Lower leg skin (tissue), 4 donors: ENCODE measurements at regions not wholly inside any gene's neighbourhood (a gene's known extent, or its start where the extent isn't known, plus 50 kb on each side); places are given as distances from the start of the nearest gene placed in this dataset.
"Not testable (repeated sequence)": the region's sequence is repeated elsewhere in the genome, so short reads cannot be mapped to it uniquely, and the experiment has no call there.

Source experiments
- DNase-seq, 2 donors: peaks; one replicate each; pipeline ENCODE4 v3.0.0-alpha.2; 2019; ENCODE audit warnings: low spot score in 2 of 2
- H3K4me3 ChIP-seq: fragments of 200-600 bp; sonication (generic); 2 replicates; pipeline ENCODE4 v1.5.1; 2017; ENCODE audit warnings: mild to moderate bottlenecking, low read depth; ENCODE audit not compliant: poor library complexity, severe bottlenecking
- CTCF ChIP-seq, 3 donors: fragments of 450-650 bp; IDR thresholded peaks; one replicate each; pipeline ENCODE4 v1.5.1; 2016; ENCODE audit warnings: antibody characterized with exemption in 3 of 3, mild to moderate bottlenecking in 3 of 3, moderate library complexity in 2 of 3
- POLR2A ChIP-seq, 2 donors: fragments of 450-650 bp; IDR thresholded peaks; one replicate each; pipeline ENCODE4 v1.6.1; 2016 to 2017; ENCODE audit warnings: antibody characterized with exemption in 2 of 2, mild to moderate bottlenecking in 1 of 2, moderate library complexity in 1 of 2
- WGBS, 2 donors: methylation state at CpG; one replicate each; pipeline ENCODE4 v1.1.5; 2018; 5-methylcytosine and 5-hydroxymethylcytosine counted together
- intact Hi-C: fragments of 100-400 bp; cut with DNase I; formaldehyde crosslinking; loops from one replicate; pipeline ENCODE4 v1.15.0; 2023; ENCODE audit warnings: low total_unique reads

- TF ChIP-seq POLR2A (IDR thresholded peaks at IDR 0.05) (no peak), CTCF (IDR thresholded peaks at IDR 0.05) (no peak)
- DNase-seq: no peak
- intact Hi-C loops: no loop called here
- H3K4me3 ChIP-seq: no peak overlapping the region
- WGBS, 2 donors: 67 to 70% methylated on average over 6 of the region's 6 CpGs
These were observed 61.7 kb upstream of the RELL1 start for GRCh38 chr4:37747772-37748330.

GRCh38 chr4:37746852-37747251 lies 60.7 kb upstream of the RELL1 start:
- 79 to 92% methylated on average over 5 of the region's 5 CpGs for WGBS, 2 donors
- H3K4me3 ChIP-seq, intact Hi-C loops, DNase-seq: not testable (repeated sequence)

DNA sequence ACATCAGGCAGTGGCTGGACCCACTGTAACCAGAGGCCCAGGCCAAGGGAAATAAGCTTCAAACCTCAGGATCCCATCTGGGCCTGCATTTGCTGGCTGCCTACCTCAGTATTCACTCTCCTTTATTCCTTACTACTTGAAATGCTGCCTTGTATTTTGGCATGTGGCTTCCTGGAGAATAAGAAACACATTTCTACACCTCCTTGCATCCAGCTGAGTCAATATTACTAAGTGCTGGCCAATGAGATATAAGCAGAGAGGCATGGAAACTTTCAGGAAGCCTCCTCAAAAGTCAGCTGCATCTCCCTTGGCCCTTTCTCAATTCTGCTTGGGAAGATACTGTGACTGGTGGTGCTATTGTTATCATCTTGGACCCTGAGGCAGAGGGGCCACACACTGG lies 59.8 kb upstream of the RELL1 start:
- H3K4me3 ChIP-seq: no peak overlapping the region
- DNase-seq: no peak
- TF ChIP-seq CTCF (IDR thresholded peaks at IDR 0.05): no peak
- no peak for TF ChIP-seq POLR2A (IDR thresholded peaks at IDR 0.05)
- intact Hi-C loops: no loop called here

- intact Hi-C loops: no loop called here
- no peak overlapping the region for H3K4me3 ChIP-seq
- no peak for DNase-seq
- WGBS, 2 donors: 87 to 91% methylated on average over 1 of the region's 1 CpG
- TF ChIP-seq CTCF (IDR thresholded peaks at IDR 0.05) (no peak), POLR2A (IDR thresholded peaks at IDR 0.05) (no peak)
These were observed 56.0 kb upstream of the RELL1 start for GRCh38 chr4:37742149-37742548.

GRCh38 chr4:37741564-37741963 lies 55.4 kb upstream of the RELL1 start:
- H3K4me3 ChIP-seq: no peak overlapping the region
- intact Hi-C loops: no loop called here
- no peak for DNase-seq
- TF ChIP-seq CTCF (IDR thresholded peaks at IDR 0.05): no peak
- TF ChIP-seq POLR2A (IDR thresholded peaks at IDR 0.05): no peak
- 98% methylated on average over 4 of the region's 4 CpGs for WGBS, 2 donors

DNA sequence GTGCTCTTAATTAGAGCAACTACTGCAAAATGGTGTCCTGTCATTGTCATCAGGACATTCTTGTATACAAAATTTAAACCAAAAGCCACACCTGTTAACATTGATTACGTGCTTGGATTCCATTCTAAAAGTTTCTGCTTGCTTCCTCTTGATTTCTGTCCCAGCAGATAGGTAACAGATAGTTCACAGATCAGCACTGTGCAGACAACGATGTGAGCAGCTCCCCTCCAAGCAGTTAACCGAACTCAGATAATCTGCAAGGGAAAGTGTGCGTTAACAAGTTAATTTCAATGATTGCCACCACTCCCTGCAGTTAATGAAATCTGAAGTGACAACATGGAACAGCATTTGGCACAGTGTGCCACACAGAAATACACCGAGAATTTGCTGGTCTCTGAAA lies 54.4 kb upstream of the RELL1 start:
- no peak for TF ChIP-seq CTCF (IDR thresholded peaks at IDR 0.05)
- no peak for TF ChIP-seq POLR2A (IDR thresholded peaks at IDR 0.05)
- no peak for DNase-seq
- no peak overlapping the region for H3K4me3 ChIP-seq
- 55% methylated on average over 5 of the region's 5 CpGs for WGBS, 2 donors
- intact Hi-C loops: no loop called here
